Fibroblast of lung (primary cell): ENCODE measurements at regions not wholly inside any gene's neighbourhood (a gene's known extent, or its start where the extent isn't known, plus 50 kb on each side); places are given as distances from the start of the nearest gene placed in this dataset.

Experiments
- DNase-seq, 2 donors: peaks; one replicate each; pipeline versions ENCODE4 v3.0.0 to v3.0.0-alpha.2; 2010; ENCODE audit warnings: low read depth in 2 of 2
- H2AFZ ChIP-seq: 2 replicates; pipeline ENCODE4 v1.5.1; 2012; ENCODE audit warnings: low read length, control low read depth, inconsistent platforms
- H3K27ac ChIP-seq: 2 replicates; pipeline ENCODE4 v1.5.1; 2011; ENCODE audit warnings: low read length, control low read depth; ENCODE audit not compliant: insufficient read depth
- H3K27me3 ChIP-seq: 2 replicates; pipeline ENCODE4 v1.5.1; 2011; ENCODE audit warnings: mild to moderate bottlenecking, low read length; ENCODE audit not compliant: control insufficient read depth, insufficient read depth
- H3K36me3 ChIP-seq: 2 replicates; pipeline ENCODE4 v1.5.1; 2011; ENCODE audit warnings: low read length; ENCODE audit not compliant: control insufficient read depth, insufficient read depth
- H3K4me1 ChIP-seq: 2 replicates; pipeline ENCODE4 v1.5.1; 2011; ENCODE audit warnings: low read length; ENCODE audit not compliant: control insufficient read depth, insufficient read depth; ENCODE audit errors: extremely low read depth
- H3K4me2 ChIP-seq: 2 replicates; pipeline ENCODE4 v1.5.1; 2011; ENCODE audit warnings: low read length, control low read depth; ENCODE audit not compliant: insufficient read depth; ENCODE audit errors: extremely low read depth
- H3K4me3 ChIP-seq, 4 experiments: fragments of 200-600 bp in 1 of 4; sonication (generic) in 1 of 4; replicated peaks in 1 of 4; 2 replicates each; pipeline ENCODE4 v1.5.1; 2011 to 2016; ENCODE audit warnings: low read length in 4 of 4, low read depth in 3 of 4, mild to moderate bottlenecking in 3 of 4, control low read depth in 2 of 4, inconsistent platforms in 1 of 4, mixed read lengths in 1 of 4; ENCODE audit not compliant: insufficient read depth in 1 of 4; ENCODE audit errors: control extremely low read depth in 1 of 4
- H3K79me2 ChIP-seq: 2 replicates; pipeline ENCODE4 v1.5.1; 2012; ENCODE audit warnings: mild to moderate bottlenecking, low read length, inconsistent platforms; ENCODE audit not compliant: control insufficient read depth, insufficient read depth
- H3K9ac ChIP-seq: 2 replicates; pipeline ENCODE4 v1.5.1; 2011; ENCODE audit warnings: mild to moderate bottlenecking, low read length, control low read depth; ENCODE audit not compliant: insufficient read depth
- H3K9me3 ChIP-seq: 2 replicates; pipeline ENCODE4 v1.5.1; 2012; ENCODE audit warnings: low read depth, low read length; ENCODE audit not compliant: control insufficient read depth, insufficient read depth
- H4K20me1 ChIP-seq: 2 replicates; pipeline ENCODE4 v1.5.1; 2011; ENCODE audit warnings: low read length; ENCODE audit not compliant: control insufficient read depth, insufficient read depth; ENCODE audit errors: extremely low read depth
- EZH2 ChIP-seq: IDR thresholded peaks from 2 replicates; pipeline ENCODE4 v1.5.1; 2012; ENCODE audit warnings: low read length, control low read depth, mild to moderate bottlenecking; ENCODE audit errors: missing control alignments
- TF ChIP-seq, protein P1 (sequence below), 2 donors: IDR thresholded peaks in 1 of 2; conservative IDR thresholded peaks in 1 of 2; 1 replicate in 1 of 2; 2 replicates in 1 of 2; pipeline ENCODE4 v1.5.1; 2011 to 2012; ENCODE audit warnings: low read length in 2 of 2, control low read depth in 1 of 2, inconsistent platforms in 1 of 2, low read depth in 1 of 2, mild to moderate bottlenecking in 1 of 2

- Histone ChIP-seq H3K9me3 (no peaks in the 10 kb centered on the region), H2AFZ (no peak overlapping the region), H3K4me1 (no peaks in the 10 kb centered on the region), H3K36me3 (no peaks in the 10 kb centered on the region), H3K4me2 (no peak overlapping the region), H3K4me3 (no peak overlapping the region), H3K27ac (no peak overlapping the region), H4K20me1 (no peaks in the 10 kb centered on the region), H3K79me2 (no peaks in the 10 kb centered on the region), H3K27me3 (no peaks in the 10 kb centered on the region), H3K9ac (no peak overlapping the region)
- no peak for TF ChIP-seq EZH2
- TF ChIP-seq, protein P1, sequence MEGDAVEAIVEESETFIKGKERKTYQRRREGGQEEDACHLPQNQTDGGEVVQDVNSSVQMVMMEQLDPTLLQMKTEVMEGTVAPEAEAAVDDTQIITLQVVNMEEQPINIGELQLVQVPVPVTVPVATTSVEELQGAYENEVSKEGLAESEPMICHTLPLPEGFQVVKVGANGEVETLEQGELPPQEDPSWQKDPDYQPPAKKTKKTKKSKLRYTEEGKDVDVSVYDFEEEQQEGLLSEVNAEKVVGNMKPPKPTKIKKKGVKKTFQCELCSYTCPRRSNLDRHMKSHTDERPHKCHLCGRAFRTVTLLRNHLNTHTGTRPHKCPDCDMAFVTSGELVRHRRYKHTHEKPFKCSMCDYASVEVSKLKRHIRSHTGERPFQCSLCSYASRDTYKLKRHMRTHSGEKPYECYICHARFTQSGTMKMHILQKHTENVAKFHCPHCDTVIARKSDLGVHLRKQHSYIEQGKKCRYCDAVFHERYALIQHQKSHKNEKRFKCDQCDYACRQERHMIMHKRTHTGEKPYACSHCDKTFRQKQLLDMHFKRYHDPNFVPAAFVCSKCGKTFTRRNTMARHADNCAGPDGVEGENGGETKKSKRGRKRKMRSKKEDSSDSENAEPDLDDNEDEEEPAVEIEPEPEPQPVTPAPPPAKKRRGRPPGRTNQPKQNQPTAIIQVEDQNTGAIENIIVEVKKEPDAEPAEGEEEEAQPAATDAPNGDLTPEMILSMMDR (conservative IDR thresholded peaks at IDR 0.05 in 1 of 2, IDR thresholded peaks at IDR 0.05 in 1 of 2; ENCODE audit: low read depth in 1 of 2, low read length in 2 of 2): no peak
- no peak for DNase-seq
Observed at GRCh38 chr4:173782660-173783059, 252.6 kb upstream of the HAND2 start.

GRCh38 chr4:173777921-173778320, 247.9 kb upstream of the HAND2 start:
- TF ChIP-seq EZH2: no peak
- TF ChIP-seq, protein P1 (conservative IDR thresholded peaks at IDR 0.05 in 1 of 2, IDR thresholded peaks at IDR 0.05 in 1 of 2; ENCODE audit: low read depth in 1 of 2, low read length in 2 of 2): no peak

DNA sequence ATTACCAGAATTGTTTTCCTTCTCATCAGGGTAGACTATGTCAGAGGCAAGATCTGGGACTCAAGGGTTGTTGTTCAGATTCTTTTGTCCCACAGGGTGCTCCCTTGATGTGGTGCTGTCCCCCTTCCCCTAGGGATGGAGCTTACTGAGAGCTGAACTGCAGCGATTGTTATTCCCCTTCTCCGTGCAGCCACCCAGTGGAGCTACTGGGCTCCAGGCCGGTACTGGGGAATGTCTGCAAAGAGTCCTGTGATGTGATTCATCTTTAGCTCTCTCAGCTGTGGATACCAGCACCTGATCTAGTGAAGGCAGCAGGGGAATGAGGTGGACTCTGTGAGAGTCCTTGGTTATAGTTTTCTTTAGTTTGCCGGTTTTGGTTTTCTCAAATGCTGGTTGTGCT, 247.4 kb upstream of the HAND2 start:
- no peak overlapping the region for H3K4me2 ChIP-seq

More at GRCh38 chr4:173777921-173778320, 247.9 kb upstream of the HAND2 start:
- H3K4me3 ChIP-seq: no peak overlapping the region
- no peaks in the 10 kb centered on the region for H3K27me3 ChIP-seq
- no peaks in the 10 kb centered on the region for H4K20me1 ChIP-seq
- H3K9ac ChIP-seq: no peak overlapping the region
- no peak overlapping the region for H2AFZ ChIP-seq
- no peaks in the 10 kb centered on the region for H3K4me1 ChIP-seq
- no peak for DNase-seq
- no peaks in the 10 kb centered on the region for H3K36me3 ChIP-seq
- H3K27ac ChIP-seq: no peak overlapping the region
- no peaks in the 10 kb centered on the region for H3K9me3 ChIP-seq
- no peaks in the 10 kb centered on the region for H3K79me2 ChIP-seq
- no peak overlapping the region for H3K4me2 ChIP-seq

More for the DNA sequence above, 247.4 kb upstream of the HAND2 start:
- no peak for DNase-seq
- Histone ChIP-seq H3K27me3 (no peaks in the 10 kb centered on the region), H3K9ac (no peak overlapping the region), H3K4me3 (no peak overlapping the region), H3K36me3 (no peaks in the 10 kb centered on the region), H3K9me3 (no peaks in the 10 kb centered on the region), H3K27ac (no peak overlapping the region), H2AFZ (no peak overlapping the region), H3K4me1 (no peaks in the 10 kb centered on the region), H4K20me1 (no peaks in the 10 kb centered on the region), H3K79me2 (no peaks in the 10 kb centered on the region)
- no peak for TF ChIP-seq EZH2
- TF ChIP-seq, protein P1 (conservative IDR thresholded peaks at IDR 0.05 in 1 of 2, IDR thresholded peaks at IDR 0.05 in 1 of 2; ENCODE audit: low read depth in 1 of 2, low read length in 2 of 2): no peak
